ENCODE measurements at regions not wholly inside any gene's neighbourhood (a gene's known extent, or its start where the extent isn't known, plus 50 kb on each side); places are given as distances from the start of the nearest gene placed in this dataset.

- TF ChIP-seq EP300 (IDR thresholded peaks at IDR 0.05; ENCODE audit: low read depth) (no peak), POLR2A (IDR thresholded peaks at IDR 0.05) (no peak)
- TF ChIP-seq, protein P1, sequence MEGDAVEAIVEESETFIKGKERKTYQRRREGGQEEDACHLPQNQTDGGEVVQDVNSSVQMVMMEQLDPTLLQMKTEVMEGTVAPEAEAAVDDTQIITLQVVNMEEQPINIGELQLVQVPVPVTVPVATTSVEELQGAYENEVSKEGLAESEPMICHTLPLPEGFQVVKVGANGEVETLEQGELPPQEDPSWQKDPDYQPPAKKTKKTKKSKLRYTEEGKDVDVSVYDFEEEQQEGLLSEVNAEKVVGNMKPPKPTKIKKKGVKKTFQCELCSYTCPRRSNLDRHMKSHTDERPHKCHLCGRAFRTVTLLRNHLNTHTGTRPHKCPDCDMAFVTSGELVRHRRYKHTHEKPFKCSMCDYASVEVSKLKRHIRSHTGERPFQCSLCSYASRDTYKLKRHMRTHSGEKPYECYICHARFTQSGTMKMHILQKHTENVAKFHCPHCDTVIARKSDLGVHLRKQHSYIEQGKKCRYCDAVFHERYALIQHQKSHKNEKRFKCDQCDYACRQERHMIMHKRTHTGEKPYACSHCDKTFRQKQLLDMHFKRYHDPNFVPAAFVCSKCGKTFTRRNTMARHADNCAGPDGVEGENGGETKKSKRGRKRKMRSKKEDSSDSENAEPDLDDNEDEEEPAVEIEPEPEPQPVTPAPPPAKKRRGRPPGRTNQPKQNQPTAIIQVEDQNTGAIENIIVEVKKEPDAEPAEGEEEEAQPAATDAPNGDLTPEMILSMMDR (IDR thresholded peaks at IDR 0.05), result no peak
Measured at GRCh38 chr3:118766306-118766669, 268.4 kb downstream of the IGSF11 start.

Data from transverse colon (tissue), 3 donors.